ENCODE measurements at regions not wholly inside any gene's neighbourhood (a gene's known extent, or its start where the extent isn't known, plus 50 kb on each side); places are given as distances from the start of the nearest gene placed in this dataset.

DNA sequence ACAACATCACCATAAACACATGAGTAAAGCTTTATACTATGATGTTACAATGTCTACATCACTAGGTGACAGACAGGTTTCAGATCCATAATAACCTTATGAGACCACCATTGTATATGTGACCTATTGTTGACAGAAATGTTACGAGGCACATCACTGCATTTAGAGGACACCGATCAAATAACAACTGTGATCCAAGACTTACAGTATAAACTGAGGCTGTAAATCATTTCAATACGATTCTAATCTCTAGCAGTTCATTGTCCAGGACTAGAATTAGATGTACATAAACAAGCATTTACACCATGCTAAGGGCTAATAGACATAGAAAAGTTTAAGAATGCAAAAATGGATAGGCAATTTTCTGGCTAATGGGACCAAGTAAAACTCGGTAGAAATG, 491.9 kb upstream of the ROBO1 start:
- DNase-seq (ENCODE audit: low read depth, low spot score) (no peak), ATAC-seq (no peak)
- no peaks in the 10 kb centered on the region for H3K36me3 ChIP-seq (ENCODE audit: control insufficient read depth, insufficient read depth, low read length)
- H3K4me1 ChIP-seq (ENCODE audit: control insufficient read depth, insufficient read depth, low read length): no peaks in the 10 kb centered on the region; the same call in 1 of the 2 replicates
- TF ChIP-seq, protein P1, sequence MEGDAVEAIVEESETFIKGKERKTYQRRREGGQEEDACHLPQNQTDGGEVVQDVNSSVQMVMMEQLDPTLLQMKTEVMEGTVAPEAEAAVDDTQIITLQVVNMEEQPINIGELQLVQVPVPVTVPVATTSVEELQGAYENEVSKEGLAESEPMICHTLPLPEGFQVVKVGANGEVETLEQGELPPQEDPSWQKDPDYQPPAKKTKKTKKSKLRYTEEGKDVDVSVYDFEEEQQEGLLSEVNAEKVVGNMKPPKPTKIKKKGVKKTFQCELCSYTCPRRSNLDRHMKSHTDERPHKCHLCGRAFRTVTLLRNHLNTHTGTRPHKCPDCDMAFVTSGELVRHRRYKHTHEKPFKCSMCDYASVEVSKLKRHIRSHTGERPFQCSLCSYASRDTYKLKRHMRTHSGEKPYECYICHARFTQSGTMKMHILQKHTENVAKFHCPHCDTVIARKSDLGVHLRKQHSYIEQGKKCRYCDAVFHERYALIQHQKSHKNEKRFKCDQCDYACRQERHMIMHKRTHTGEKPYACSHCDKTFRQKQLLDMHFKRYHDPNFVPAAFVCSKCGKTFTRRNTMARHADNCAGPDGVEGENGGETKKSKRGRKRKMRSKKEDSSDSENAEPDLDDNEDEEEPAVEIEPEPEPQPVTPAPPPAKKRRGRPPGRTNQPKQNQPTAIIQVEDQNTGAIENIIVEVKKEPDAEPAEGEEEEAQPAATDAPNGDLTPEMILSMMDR (IDR thresholded peaks at IDR 0.05): no peak
- TF ChIP-seq POLR2AphosphoS5 (IDR thresholded peaks at IDR 0.05; ENCODE audit: low read depth, low read length): no peak
- BruUV-seq (replicated peaks): no TSS peak
- no peaks in the 10 kb centered on the region for H3K27me3 ChIP-seq (ENCODE audit: control insufficient read depth, insufficient read depth, low read length)
- POLR2A ChIA-PET: no interaction called here
- H3K4me3 ChIP-seq (ENCODE audit: low read depth in 2 of 2, low read length in 2 of 2): no peak overlapping the region
- intact Hi-C loops (cut with micrococcal nuclease; ENCODE audit: unreplicated experiment) (no loop called here), in situ Hi-C loops (cut with HindIII; ENCODE audit: low pct_unique_long_range_greater_than_20kb, low sequenced_read_pairs) (no loop called here)
- CTCF ChIA-PET: interaction anchor here (0.6 kb wide), 1 partner anchor 1008 kb away, joined by 3 read pairs; no protein-coding TSS in a partner anchor
- no peaks in the 10 kb centered on the region for H3K9me3 ChIP-seq (ENCODE audit: control insufficient read depth, insufficient read depth, low read depth, low read length)
- no peak overlapping the region for H3K27ac ChIP-seq (ENCODE audit: low read length)

DNA sequence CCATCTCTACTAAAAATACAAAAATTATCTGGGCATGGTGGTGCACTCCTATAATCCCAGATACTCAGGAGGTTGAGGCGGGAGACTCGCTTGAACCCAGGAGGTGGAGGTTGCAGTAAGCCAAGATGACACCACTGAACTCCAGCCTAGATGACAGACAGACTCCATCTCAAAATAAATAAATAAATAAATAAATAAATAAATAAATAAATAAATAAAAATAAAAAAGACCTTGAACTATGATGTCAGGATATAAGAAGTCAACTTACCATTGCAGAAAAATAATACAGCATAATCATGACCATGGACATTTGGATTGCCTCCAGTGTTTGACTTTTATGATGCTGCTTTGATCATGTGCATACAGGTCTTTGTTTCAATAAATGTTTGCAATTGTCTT, 484.3 kb upstream of the ROBO1 start:
- Histone ChIP-seq H3K4me1 (ENCODE audit: control insufficient read depth, insufficient read depth, low read length) (no peaks in the 10 kb centered on the region), H3K36me3 (ENCODE audit: control insufficient read depth, insufficient read depth, low read length) (no peaks in the 10 kb centered on the region), H3K27me3 (ENCODE audit: control insufficient read depth, insufficient read depth, low read length) (no peaks in the 10 kb centered on the region), H3K9me3 (ENCODE audit: control insufficient read depth, insufficient read depth, low read depth, low read length) (no peaks in the 10 kb centered on the region), H3K4me3 (ENCODE audit: low read depth in 2 of 2, low read length in 2 of 2) (no peak overlapping the region), H3K27ac (ENCODE audit: low read length) (no peak overlapping the region)
- BruUV-seq (replicated peaks): no TSS peak
- POLR2A ChIA-PET: no interaction called here
- ATAC-seq: no peak
- CTCF ChIA-PET: no interaction called here
- TF ChIP-seq POLR2AphosphoS5 (IDR thresholded peaks at IDR 0.05; ENCODE audit: low read depth, low read length) (no peak), SIN3A (IDR thresholded peaks at IDR 0.05; ENCODE audit: borderline replicate concordance, insufficient read depth, low read depth, low read length) (no peak), TCF7L2 (IDR thresholded peaks at IDR 0.05; ENCODE audit: low read depth, low read length) (no peak), REST (IDR thresholded peaks at IDR 0.05; ENCODE audit: insufficient read depth in 1 of 2, low read depth in 2 of 2, low read length in 1 of 2) (no peak)
- TF ChIP-seq, protein P1 (IDR thresholded peaks at IDR 0.05): no peak
- no peak for DNase-seq (ENCODE audit: low read depth, low spot score)
- intact Hi-C loops (cut with micrococcal nuclease; ENCODE audit: unreplicated experiment): no loop called here
- in situ Hi-C loops (cut with HindIII; ENCODE audit: low pct_unique_long_range_greater_than_20kb, low sequenced_read_pairs): no loop called here

DNA sequence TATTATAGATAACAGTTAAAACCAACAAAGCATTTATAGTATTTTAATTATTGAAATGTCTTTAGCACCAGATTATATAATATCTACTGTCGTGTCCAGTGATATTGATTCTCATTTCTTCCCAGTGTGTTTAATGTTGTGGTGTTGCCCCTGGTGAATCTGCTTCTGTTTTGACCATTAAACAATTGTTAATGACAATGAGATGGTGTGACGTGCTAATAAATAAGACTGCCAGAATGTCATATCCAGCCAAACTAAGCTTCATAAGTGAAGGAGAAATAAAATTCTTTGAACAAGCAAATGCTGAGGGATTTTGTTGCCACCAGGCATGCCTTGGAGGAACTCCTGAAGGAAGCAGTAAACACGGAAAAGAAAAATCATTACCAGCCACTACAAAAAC, 480.0 kb upstream of the ROBO1 start:
- POLR2A ChIA-PET: no interaction called here
- no TSS peak for BruUV-seq (replicated peaks)
- Histone ChIP-seq H3K4me1 (ENCODE audit: control insufficient read depth, insufficient read depth, low read length) (no peaks in the 10 kb centered on the region), H3K36me3 (ENCODE audit: control insufficient read depth, insufficient read depth, low read length) (no peaks in the 10 kb centered on the region), H3K27me3 (ENCODE audit: control insufficient read depth, insufficient read depth, low read length) (no peaks in the 10 kb centered on the region), H3K27ac (ENCODE audit: low read length) (no peak overlapping the region), H3K4me3 (ENCODE audit: low read depth in 2 of 2, low read length in 2 of 2) (no peak overlapping the region), H3K9me3 (ENCODE audit: control insufficient read depth, insufficient read depth, low read depth, low read length) (no peaks in the 10 kb centered on the region)
- CTCF ChIA-PET: no interaction called here
- intact Hi-C loops (cut with micrococcal nuclease; ENCODE audit: unreplicated experiment) (no loop called here), in situ Hi-C loops (cut with HindIII; ENCODE audit: low pct_unique_long_range_greater_than_20kb, low sequenced_read_pairs) (no loop called here)
- TF ChIP-seq, protein P1 (IDR thresholded peaks at IDR 0.05): no peak
- TF ChIP-seq POLR2AphosphoS5 (IDR thresholded peaks at IDR 0.05; ENCODE audit: low read depth, low read length): no peak
- ATAC-seq: no peak
- no peak for DNase-seq (ENCODE audit: low read depth, low spot score)

All from Panc1 (cell line).